ENCODE measurements at regions not wholly inside any gene's neighbourhood (a gene's known extent, or its start where the extent isn't known, plus 50 kb on each side); places are given as distances from the start of the nearest gene placed in this dataset.

GRCh38 chr16:85307552-85308364 is 195.5 kb upstream of the CIBAR2 start (continued):
- TF ChIP-seq XBP1 (CRISPR knock-in tag; IDR thresholded peaks at IDR 0.05) (no peak), THRA (CRISPR knock-in tag; IDR thresholded peaks at IDR 0.05; ENCODE audit: borderline replicate concordance) (peak; percentile 98), POLR2G (IDR thresholded peaks at IDR 0.05; ENCODE audit: low read depth, low read length) (0 out of 2 replicates have a peak, but pooled peaks have one; percentile 25), GLI4 (CRISPR knock-in tag; IDR thresholded peaks at IDR 0.05; ENCODE audit: borderline replicate concordance) (peak; percentile 82; the same call in 1 of the 2 replicates), ZNF788 (CRISPR knock-in tag; IDR thresholded peaks at IDR 0.05; ENCODE audit: borderline replicate concordance) (peak; percentile 100), ZNF891 (CRISPR knock-in tag; IDR thresholded peaks at IDR 0.05) (peak; percentile 83; the same call in 1 of the 2 replicates), ZNF251 (CRISPR knock-in tag; IDR thresholded peaks at IDR 0.05) (peak; percentile 94; the same call in 1 of the 2 replicates), STAG1 (CRISPR knock-in tag; IDR thresholded peaks at IDR 0.05) (no peak), ZNF557 (CRISPR knock-in tag; IDR thresholded peaks at IDR 0.05) (0 out of 2 replicates have a peak, but pooled peaks have one; percentile 36), POLR2AphosphoS2 (IDR thresholded peaks at IDR 0.05; ENCODE audit: low read depth, low read length) (no peak), ISX (CRISPR knock-in tag; conservative IDR thresholded peaks at IDR 0.05) (no peak), MAFK (conservative IDR thresholded peaks at IDR 0.05 in 1 of 2, IDR thresholded peaks at IDR 0.05 in 1 of 2; ENCODE audit: low read length in 2 of 2) (no peak), FOXK1 (CRISPR knock-in tag; IDR thresholded peaks at IDR 0.05; ENCODE audit: borderline replicate concordance, low read depth) (peak; percentile 97), PPARG (CRISPR knock-in tag; conservative IDR thresholded peaks at IDR 0.05) (peak; percentile 99), NFKBIZ (CRISPR knock-in tag; IDR thresholded peaks at IDR 0.05) (peak; percentile 97), ZNF101 (CRISPR knock-in tag; IDR thresholded peaks at IDR 0.05; ENCODE audit: borderline replicate concordance, low read depth) (peak; percentile 92; the same call in 1 of the 2 replicates), ZNF234 (CRISPR knock-in tag; conservative IDR thresholded peaks at IDR 0.05) (no peak), ZNF12 (CRISPR knock-in tag; IDR thresholded peaks at IDR 0.05) (peak; percentile 90), GMEB1 (CRISPR knock-in tag; IDR thresholded peaks at IDR 0.05; ENCODE audit: borderline replicate concordance) (peak; percentile 83), ZFP36L1 (CRISPR knock-in tag; IDR thresholded peaks at IDR 0.05) (peak; percentile 92), TEF (CRISPR knock-in tag; IDR thresholded peaks at IDR 0.05) (peak; percentile 71; the same call in 1 of the 2 replicates), ZNF10 (CRISPR knock-in tag; IDR thresholded peaks at IDR 0.05; ENCODE audit: borderline replicate concordance, low read depth) (no peak), ZMYM3 (CRISPR knock-in tag; IDR thresholded peaks at IDR 0.05) (peak; percentile 96), MEF2D (CRISPR knock-in tag; IDR thresholded peaks at IDR 0.05) (peak; percentile 98), HOXA3 (CRISPR knock-in tag; IDR thresholded peaks at IDR 0.05) (peak; percentile 97), DRAP1 (CRISPR knock-in tag; IDR thresholded peaks at IDR 0.05) (peak; percentile 70)
